Left kidney (tissue), 1 donor: ENCODE measurements at regions not wholly inside any gene's neighbourhood (a gene's known extent, or its start where the extent isn't known, plus 50 kb on each side); places are given as distances from the start of the nearest gene placed in this dataset.
"Not testable (repeated sequence)": the region's sequence is repeated elsewhere in the genome, so short reads cannot be mapped to it uniquely, and the experiment has no call there.

Experiments
- DNase-seq: peaks from one replicate; pipeline ENCODE4 v3.0.0-alpha.2; 2013

GRCh38 chr6:56839533-56840183, 115.2 kb upstream of the BEND6 start:
- no peak for DNase-seq

GRCh38 chr6:56838965-56839364, 115.9 kb upstream of the BEND6 start:
- DNase-seq = no peak

GRCh38 chr6:56838016-56838555, 116.8 kb upstream of the BEND6 start:
- DNase-seq = no peak

- DNase-seq = no peak
These were observed 117.5 kb upstream of the BEND6 start for GRCh38 chr6:56837322-56837894.

GRCh38 chr6:56835612-56836011, 119.3 kb upstream of the BEND6 start:
- no peak for DNase-seq

- DNase-seq = no peak
These were observed 121.0 kb upstream of the BEND6 start for GRCh38 chr6:56833873-56834272.

- no peak for DNase-seq
These were observed 121.6 kb upstream of the BEND6 start for GRCh38 chr6:56833127-56833791.

- no peak for DNase-seq
These were observed 122.7 kb upstream of the BEND6 start for GRCh38 chr6:56832225-56832624.

GRCh38 chr6:56831334-56831733, 123.6 kb upstream of the BEND6 start:
- no peak for DNase-seq

GRCh38 chr6:56827908-56828649, 126.8 kb upstream of the BEND6 start:
- no peak for DNase-seq

- DNase-seq = not testable (repeated sequence)
These were observed 130.5 kb upstream of the BEND6 start for GRCh38 chr6:56824431-56824830.

- no peak for DNase-seq
These were observed 133.9 kb upstream of the BEND6 start for GRCh38 chr6:56821005-56821432.

GRCh38 chr6:56820060-56820459, 134.8 kb upstream of the BEND6 start:
- no peak for DNase-seq

GRCh38 chr6:56819604-56820003, 135.3 kb upstream of the BEND6 start:
- DNase-seq = no peak

GRCh38 chr6:56816370-56816769, 138.5 kb upstream of the BEND6 start:
- DNase-seq = no peak

GRCh38 chr6:56815436-56815835, 139.5 kb upstream of the BEND6 start:
- no peak for DNase-seq

GRCh38 chr6:56814802-56815201, 140.1 kb upstream of the BEND6 start:
- no peak for DNase-seq

GRCh38 chr6:56814308-56814707, 140.6 kb upstream of the BEND6 start:
- no peak for DNase-seq

- not testable (repeated sequence) for DNase-seq
These were observed 142.1 kb upstream of the BEND6 start for GRCh38 chr6:56812851-56813250.

- DNase-seq = no peak
These were observed 146.0 kb upstream of the BEND6 start for GRCh38 chr6:56808871-56809359.

GRCh38 chr6:56807989-56808337, 146.9 kb upstream of the BEND6 start:
- DNase-seq = no peak

GRCh38 chr6:56807326-56807988, 147.4 kb upstream of the BEND6 start:
- DNase-seq = no peak
